ENCODE measurements at regions not wholly inside any gene's neighbourhood (a gene's known extent, or its start where the extent isn't known, plus 50 kb on each side); places are given as distances from the start of the nearest gene placed in this dataset.

DNA sequence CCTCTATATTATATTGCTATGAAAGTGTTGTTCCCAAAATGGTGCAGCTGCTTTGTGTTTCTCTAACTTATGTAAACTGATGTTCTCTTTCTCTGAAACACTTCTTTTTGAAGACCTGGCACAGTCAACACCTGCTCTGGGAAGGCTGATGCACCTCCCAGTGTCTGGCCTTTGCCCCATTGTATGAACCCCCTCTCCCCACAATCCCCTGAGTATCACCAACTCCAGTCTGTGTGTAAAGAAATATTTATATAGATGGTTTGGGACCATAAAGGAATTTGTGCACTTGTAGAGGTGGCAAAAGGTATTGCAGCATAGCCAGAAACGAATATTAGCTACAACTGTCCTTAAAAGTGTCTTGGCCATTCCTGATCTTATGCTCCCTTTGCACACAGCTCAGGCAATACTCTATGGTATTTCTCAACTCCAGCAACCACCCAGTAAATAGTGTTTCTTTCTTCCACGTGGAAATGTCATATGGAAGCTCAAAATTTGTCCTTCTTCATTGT, 365.2 kb upstream of the DDI1 start:
- FAIRE-seq (no peak), ATAC-seq (peak; percentile 46; the same call in 1 of the 3 replicates), DNase-seq (ENCODE audit: low read depth, low spot score) (no peak)
- Histone ChIP-seq H3K9me3 (replicated peaks; ENCODE audit: control insufficient read depth, insufficient read depth, low read length) (no peaks in the 10 kb centered on the region), H2AFZ (ENCODE audit: control insufficient read depth, low read depth, low read length) (no peak overlapping the region), H3K27me3 (replicated peaks in 1 of 2; ENCODE audit: control insufficient read depth in 2 of 2, insufficient read depth in 2 of 2, low read length in 1 of 2) (no peaks in the 10 kb centered on the region), H4K20me1 (ENCODE audit: control insufficient read depth, insufficient read depth) (no peaks in the 10 kb centered on the region), H3K27ac (ENCODE audit: control insufficient read depth, insufficient read depth) (no peak overlapping the region), H3K4me1 (ENCODE audit: control insufficient read depth, insufficient read depth, low read length) (no peaks in the 10 kb centered on the region), H3K4me2 (ENCODE audit: control insufficient read depth, insufficient read depth) (no peak overlapping the region), H3K4me3 (no peak overlapping the region), H3K9ac (ENCODE audit: control insufficient read depth, insufficient read depth, low read length) (no peak overlapping the region), H3K79me2 (ENCODE audit: control insufficient read depth, insufficient read depth, low read length) (no peaks in the 10 kb centered on the region), H3K36me3 (ENCODE audit: control insufficient read depth in 2 of 2, insufficient read depth in 2 of 2, low read length in 1 of 2) (no peaks in the 10 kb centered on the region)
- 0% methylated on average over 2 of the region's 2 CpGs for WGBS (ENCODE audit: insufficient coverage, insufficient replicate concordance, low lambda C conversion rate, missing lambda C conversion rate)
- intact Hi-C loops (cut with micrococcal nuclease; ENCODE audit: unreplicated experiment) (no loop called here), in situ Hi-C loops (cut with MboI) (no loop called here)
- TF ChIP-seq, protein P1, sequence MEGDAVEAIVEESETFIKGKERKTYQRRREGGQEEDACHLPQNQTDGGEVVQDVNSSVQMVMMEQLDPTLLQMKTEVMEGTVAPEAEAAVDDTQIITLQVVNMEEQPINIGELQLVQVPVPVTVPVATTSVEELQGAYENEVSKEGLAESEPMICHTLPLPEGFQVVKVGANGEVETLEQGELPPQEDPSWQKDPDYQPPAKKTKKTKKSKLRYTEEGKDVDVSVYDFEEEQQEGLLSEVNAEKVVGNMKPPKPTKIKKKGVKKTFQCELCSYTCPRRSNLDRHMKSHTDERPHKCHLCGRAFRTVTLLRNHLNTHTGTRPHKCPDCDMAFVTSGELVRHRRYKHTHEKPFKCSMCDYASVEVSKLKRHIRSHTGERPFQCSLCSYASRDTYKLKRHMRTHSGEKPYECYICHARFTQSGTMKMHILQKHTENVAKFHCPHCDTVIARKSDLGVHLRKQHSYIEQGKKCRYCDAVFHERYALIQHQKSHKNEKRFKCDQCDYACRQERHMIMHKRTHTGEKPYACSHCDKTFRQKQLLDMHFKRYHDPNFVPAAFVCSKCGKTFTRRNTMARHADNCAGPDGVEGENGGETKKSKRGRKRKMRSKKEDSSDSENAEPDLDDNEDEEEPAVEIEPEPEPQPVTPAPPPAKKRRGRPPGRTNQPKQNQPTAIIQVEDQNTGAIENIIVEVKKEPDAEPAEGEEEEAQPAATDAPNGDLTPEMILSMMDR (IDR thresholded peaks at IDR 0.05 in 2 of 3, conservative IDR thresholded peaks at IDR 0.05 in 1 of 3; ENCODE audit: control insufficient read depth in 2 of 3, extremely low read depth in 1 of 3, insufficient read depth in 1 of 3, low read depth in 3 of 3, low read length in 3 of 3), result peak in 2 of 3 experiments; percentile 22 to 29; a peak in 2 of 6 replicates
- no peak for TF ChIP-seq HCFC1 (IDR thresholded peaks at IDR 0.05; ENCODE audit: low read length)
- BruUV-seq (replicated peaks), result no TSS peak
- ChIA-PET RAD21 (ENCODE audit: unreplicated experiment) (no interaction called here), CTCF (interaction anchor here (1.2 kb wide), 1 partner anchor 9 kb away, joined by 3 read pairs; no protein-coding TSS in a partner anchor), POLR2A (no interaction called here), SMC1A (ENCODE audit: uncharacterized antibody, unreplicated experiment) (interaction anchor here (1.0 kb wide), 1 partner anchor 9 kb away, joined by 3 read pairs; no protein-coding TSS in a partner anchor)

DNA sequence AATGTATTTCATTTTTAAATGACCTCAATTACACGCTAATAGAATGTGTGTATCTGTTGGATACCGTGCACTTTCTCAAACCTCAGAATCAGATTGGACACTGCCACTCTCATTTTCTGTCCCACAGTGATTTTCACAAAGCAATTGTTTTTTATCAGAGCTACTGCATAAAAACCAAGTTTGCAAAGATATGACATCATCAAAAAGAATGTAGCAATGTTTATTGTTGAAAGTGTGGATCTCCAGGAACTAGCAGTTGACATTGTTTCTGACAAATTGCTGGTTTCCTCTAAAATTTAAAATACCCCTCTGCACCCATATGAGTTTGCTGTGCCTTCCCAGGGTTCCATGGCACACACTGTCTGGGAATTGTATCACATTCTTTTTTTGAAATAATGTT, 362.7 kb upstream of the DDI1 start:
- Histone ChIP-seq H3K4me3 (no peak overlapping the region), H3K4me1 (ENCODE audit: control insufficient read depth, insufficient read depth, low read length) (no peaks in the 10 kb centered on the region), H3K9me3 (replicated peaks; ENCODE audit: control insufficient read depth, insufficient read depth, low read length) (no peaks in the 10 kb centered on the region), H3K27me3 (replicated peaks in 1 of 2; ENCODE audit: control insufficient read depth in 2 of 2, insufficient read depth in 2 of 2, low read length in 1 of 2) (no peaks in the 10 kb centered on the region), H2AFZ (ENCODE audit: control insufficient read depth, low read depth, low read length) (no peak overlapping the region), H3K27ac (ENCODE audit: control insufficient read depth, insufficient read depth) (no peak overlapping the region), H3K79me2 (ENCODE audit: control insufficient read depth, insufficient read depth, low read length) (no peaks in the 10 kb centered on the region), H4K20me1 (ENCODE audit: control insufficient read depth, insufficient read depth) (no peaks in the 10 kb centered on the region), H3K4me2 (ENCODE audit: control insufficient read depth, insufficient read depth) (no peak overlapping the region), H3K36me3 (ENCODE audit: control insufficient read depth in 2 of 2, insufficient read depth in 2 of 2, low read length in 1 of 2) (no peaks in the 10 kb centered on the region), H3K9ac (ENCODE audit: control insufficient read depth, insufficient read depth, low read length) (no peak overlapping the region)
- 51% methylated on average over 2 of the region's 2 CpGs for WGBS (ENCODE audit: insufficient coverage, insufficient replicate concordance, low lambda C conversion rate, missing lambda C conversion rate)
- ChIA-PET CTCF (no interaction called here), SMC1A (ENCODE audit: uncharacterized antibody, unreplicated experiment) (no interaction called here), RAD21 (ENCODE audit: unreplicated experiment) (no interaction called here), POLR2A (no interaction called here)
- no TSS peak for BruUV-seq (replicated peaks)
- TF ChIP-seq SUPT20H (IDR thresholded peaks at IDR 0.05; ENCODE audit: borderline replicate concordance, control insufficient read depth, low read depth, low read length), result no peak
- TF ChIP-seq ZNF687 (IDR thresholded peaks at IDR 0.05), result no peak
- no peak for TF ChIP-seq ZBTB11 (CRISPR knock-in tag; IDR thresholded peaks at IDR 0.05)
- TF ChIP-seq TARDBP (IDR thresholded peaks at IDR 0.05; ENCODE audit: borderline replicate concordance), result no peak
- in situ Hi-C loops (cut with MboI), result no loop called here
- FAIRE-seq (no peak), DNase-seq (ENCODE audit: low read depth, low spot score) (no peak), ATAC-seq (no peak)
- intact Hi-C loops (cut with micrococcal nuclease; ENCODE audit: unreplicated experiment), result no loop called here

Data from GM12878 (cell line).